ENCODE measurements at regions not wholly inside any gene's neighbourhood (a gene's known extent, or its start where the extent isn't known, plus 50 kb on each side); places are given as distances from the start of the nearest gene placed in this dataset.

GRCh38 chr2:121098556-121098955 lies 186.4 kb downstream of the TFCP2L1 start:
- Histone ChIP-seq H3K36me3 (ENCODE audit: control insufficient read depth in 2 of 2, extremely low read depth in 1 of 2, insufficient read depth in 2 of 2, low read length in 2 of 2) (no peaks in the 10 kb centered on the region), H3K4me1 (ENCODE audit: control insufficient read depth, extremely low read depth, insufficient read depth, low read length) (no peaks in the 10 kb centered on the region), H3K9me3 (replicated peaks; ENCODE audit: control insufficient read depth, insufficient read depth, low read length) (no peaks in the 10 kb centered on the region), H3K79me2 (ENCODE audit: control insufficient read depth, insufficient read depth, low read length) (no peaks in the 10 kb centered on the region), H3K4me3 (replicated peaks in 1 of 3; ENCODE audit: insufficient read depth in 1 of 3, low read depth in 1 of 3, low read length in 3 of 3) (no peak overlapping the region), H3K27me3 (ENCODE audit: control insufficient read depth in 2 of 2, insufficient read depth in 2 of 2, low read length in 2 of 2) (no peaks in the 10 kb centered on the region), H3K9me1 (replicated peaks; ENCODE audit: control insufficient read depth, extremely low read depth, insufficient read depth, low read length) (no peaks in the 10 kb centered on the region), H4K20me1 (replicated peaks; ENCODE audit: control insufficient read depth, extremely low read depth, insufficient read depth, low read length) (no peaks in the 10 kb centered on the region), H3K4me2 (ENCODE audit: insufficient read depth, low read length) (no peak overlapping the region), H3K27ac (ENCODE audit: insufficient read depth, low read depth, low read length) (no peak overlapping the region), H2AFZ (ENCODE audit: low read depth, low read length) (no peak overlapping the region), H3K9ac (replicated peaks; ENCODE audit: extremely low read depth, insufficient read depth, low read length) (no peak overlapping the region)
- dilution Hi-C loops (cut with MboI; ENCODE audit: extremely low pct_ligation_motif_present, low sequenced_read_pairs) = no loop called here
- no TSS peak for BruUV-seq (replicated peaks)
- no peak for FAIRE-seq
- ChIA-PET CTCF (interaction anchor here (5.8 kb wide), 1 partner anchor 256 kb away, joined by 133 read pairs; no protein-coding TSS in a partner anchor), POLR2A (no interaction called here)
- DNase-seq (ENCODE audit: low read depth, low spot score) = no peak
- TF ChIP-seq MAX (IDR thresholded peaks at IDR 0.05; ENCODE audit: insufficient read depth, insufficient read length) (no peak), POLR2A (IDR thresholded peaks at IDR 0.05; ENCODE audit: low read depth, low read length) (no peak), MYC (IDR thresholded peaks at IDR 0.05; ENCODE audit: low read depth, low read length) (no peak), EZH2 (IDR thresholded peaks at IDR 0.05; ENCODE audit: borderline replicate concordance, low read depth, low read length, severe bottlenecking) (no peak), POLR2AphosphoS5 (IDR thresholded peaks at IDR 0.05; ENCODE audit: insufficient read depth, low read depth, low read length) (no peak), GATA2 (IDR thresholded peaks at IDR 0.05; ENCODE audit: insufficient read depth, insufficient read length, low read depth, low read length) (no peak), FOS (IDR thresholded peaks at IDR 0.05; ENCODE audit: borderline replicate concordance, insufficient read depth, low read length) (no peak), JUN (IDR thresholded peaks at IDR 0.05; ENCODE audit: borderline replicate concordance, insufficient read depth, insufficient read length, low read depth) (no peak), CTCF (IDR thresholded peaks at IDR 0.05; ENCODE audit: extremely low read depth in 1 of 2, insufficient read depth in 1 of 2, low read depth in 1 of 2, low read length in 2 of 2) (no peak)
- intact Hi-C loops (cut with micrococcal nuclease) = loop anchor here (10.0 kb wide), 2 partner anchors 616 to 646 kb away; no protein-coding TSS in a partner anchor
